HG03066 (cell line): ENCODE measurements at regions not wholly inside any gene's neighbourhood (a gene's known extent, or its start where the extent isn't known, plus 50 kb on each side); places are given as distances from the start of the nearest gene placed in this dataset.

Source experiments
- ATAC-seq: cut with Tn5 transposase; IDR thresholded peaks from one replicate; pipeline ENCODE4 v1.9.1; 2021; ENCODE audit warnings: low read depth; ENCODE audit not compliant: unreplicated experiment

GRCh38 chr5:118233606-118234005, 754.7 kb downstream of the DTWD2 start:
- no peak for ATAC-seq

GRCh38 chr5:118228489-118228888, 759.9 kb downstream of the DTWD2 start:
- no peak for ATAC-seq

DNA sequence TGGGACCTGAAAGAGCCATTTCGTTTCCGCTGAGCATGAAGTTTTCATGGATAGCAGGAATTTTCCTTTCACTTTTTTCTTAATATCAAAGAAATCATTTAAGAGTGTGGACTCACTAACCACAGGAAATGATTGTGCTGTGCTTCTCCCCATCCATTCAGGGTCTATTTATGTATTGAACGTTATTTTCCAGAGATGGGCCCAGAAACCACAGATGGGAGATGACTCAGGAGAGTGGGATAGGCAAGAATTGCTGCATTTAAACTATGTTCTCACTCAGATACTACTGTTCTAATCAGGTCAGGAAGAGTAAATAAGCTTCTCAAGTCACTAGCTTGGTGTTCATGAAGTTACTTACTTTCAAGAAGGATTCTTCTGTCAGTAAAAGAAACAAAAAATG, 763.8 kb downstream of the DTWD2 start:
- no peak for ATAC-seq

- ATAC-seq: no peak
Measured at GRCh38 chr5:118220556-118221195, 767.7 kb downstream of the DTWD2 start.

GRCh38 chr5:118211606-118212005, 776.7 kb downstream of the DTWD2 start:
- no peak for ATAC-seq

DNA sequence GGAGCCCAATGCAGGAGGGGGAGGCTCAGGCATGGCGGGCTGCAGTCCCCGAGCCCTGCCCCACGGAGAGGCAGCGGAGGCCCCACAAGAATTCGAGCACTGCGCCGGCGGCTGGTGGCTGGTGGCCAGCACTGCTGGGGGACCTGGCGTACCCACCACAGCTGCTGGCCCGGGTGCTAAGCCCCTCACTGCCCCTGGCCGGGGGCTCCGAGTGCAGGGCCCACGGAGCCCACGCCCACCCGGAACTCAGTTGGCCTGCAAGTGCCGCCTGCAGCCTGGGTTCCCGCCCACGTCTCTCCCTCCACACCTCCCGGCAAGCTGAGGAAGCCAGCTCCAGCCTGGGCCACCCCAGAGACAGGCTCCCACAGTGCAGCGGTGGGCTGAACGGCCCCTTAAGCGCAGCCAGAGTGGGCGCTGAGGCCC, 780.3 kb downstream of the DTWD2 start:
- ATAC-seq: no peak

GRCh38 chr5:118199801-118200200, 788.5 kb downstream of the DTWD2 start:
- ATAC-seq: no peak

DNA sequence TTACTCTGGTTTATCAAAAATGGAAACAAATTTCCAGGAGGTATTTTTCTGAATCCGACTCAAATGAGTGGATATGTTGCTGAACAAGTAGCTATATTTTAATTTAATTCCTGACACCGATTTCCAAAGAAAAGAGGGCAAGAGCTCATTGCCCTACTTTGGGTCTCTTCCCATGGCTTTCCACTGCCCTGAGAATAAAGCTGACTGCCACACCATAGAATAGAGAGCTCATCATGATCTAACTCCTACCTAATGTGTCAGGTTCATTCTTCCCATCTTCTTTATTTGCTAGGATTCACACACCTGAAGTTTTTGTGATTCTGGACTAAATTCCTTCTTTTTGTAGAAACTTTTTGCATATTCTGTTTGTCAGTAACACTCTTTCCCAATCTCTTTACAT, 792.1 kb downstream of the DTWD2 start:
- ATAC-seq: no peak

- ATAC-seq: no peak
Measured at GRCh38 chr5:118195211-118195610, 793.1 kb downstream of the DTWD2 start.

GRCh38 chr5:118193194-118193905, 795.0 kb downstream of the DTWD2 start:
- no peak for ATAC-seq

GRCh38 chr5:118185018-118185417, 803.3 kb downstream of the DTWD2 start:
- no peak for ATAC-seq

GRCh38 chr5:118176146-118176545, 812.2 kb downstream of the DTWD2 start:
- no peak for ATAC-seq

DNA sequence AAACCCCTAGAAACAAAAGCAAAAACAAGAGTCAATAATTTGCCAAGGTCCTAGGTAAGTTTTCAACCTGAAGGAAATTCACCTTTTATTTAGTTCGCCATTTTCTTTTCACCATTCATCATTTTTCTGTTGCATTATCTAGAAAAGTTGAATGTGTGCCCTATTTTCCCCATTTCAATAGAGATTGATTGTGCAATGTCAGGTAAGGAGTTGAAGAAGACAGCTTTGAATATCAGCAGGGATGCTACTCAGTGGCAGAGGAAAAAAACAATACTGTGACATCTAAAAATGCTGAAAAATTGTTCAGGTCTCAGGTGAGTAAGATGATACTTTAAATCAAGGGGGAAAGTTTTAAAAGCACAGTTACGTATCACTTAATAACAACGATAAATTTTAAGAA, 813.7 kb downstream of the DTWD2 start:
- no peak for ATAC-seq

DNA sequence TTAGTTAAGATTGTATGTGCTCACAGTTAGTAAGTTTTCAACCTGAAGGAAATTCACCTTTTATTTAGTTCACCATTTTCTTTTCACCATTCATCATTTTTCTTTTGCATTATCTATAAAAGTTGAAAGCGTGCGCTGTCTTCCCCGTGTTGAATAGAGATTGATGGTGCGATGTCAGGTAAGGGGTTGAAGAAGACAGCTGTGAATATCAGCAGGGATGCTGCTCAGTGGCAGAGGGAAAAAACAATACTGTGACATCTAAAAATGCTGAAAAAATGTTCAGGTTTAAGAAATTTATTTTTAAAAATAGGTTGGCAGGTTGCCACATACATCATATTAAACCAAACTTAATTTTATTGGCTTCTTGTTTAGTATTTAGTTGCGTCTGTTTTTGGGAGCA, 815.0 kb downstream of the DTWD2 start:
- no peak for ATAC-seq

DNA sequence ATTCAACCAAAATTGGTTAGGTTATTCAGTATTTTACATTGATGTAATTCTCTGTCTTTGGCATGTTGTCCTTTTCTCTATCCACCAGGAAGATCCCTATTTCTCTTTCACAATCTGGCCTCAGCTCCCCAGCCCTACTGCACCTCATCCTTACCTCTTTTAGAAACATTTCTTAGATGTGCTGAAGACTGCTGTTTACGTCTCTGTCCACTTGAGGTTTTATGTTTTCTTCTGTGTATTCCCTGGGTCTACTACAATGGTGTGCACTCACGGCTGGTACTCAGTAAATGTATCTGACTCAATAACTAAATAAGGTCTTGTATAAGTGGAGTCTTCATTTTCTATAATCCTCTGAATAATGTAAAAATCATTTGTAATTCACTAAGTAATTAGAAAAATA, 822.7 kb downstream of the DTWD2 start:
- no peak for ATAC-seq

DNA sequence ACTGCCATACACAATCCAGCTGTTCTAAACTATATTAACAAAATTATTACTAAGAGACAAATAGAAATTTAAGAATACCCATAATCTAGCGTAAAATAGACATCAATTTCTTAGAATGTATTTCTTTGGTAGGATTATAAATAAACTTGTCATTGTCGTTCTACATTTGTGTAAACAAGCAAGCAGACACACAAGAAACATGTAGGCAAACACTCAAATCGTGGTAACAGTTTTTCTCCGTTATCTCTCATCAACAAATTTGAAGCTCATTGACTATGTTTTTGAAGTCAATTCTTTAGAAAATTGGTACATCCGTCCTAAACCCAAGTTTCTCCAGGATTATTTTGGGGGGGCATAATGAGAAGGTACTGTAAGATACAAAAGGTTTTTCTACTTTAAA, 832.2 kb downstream of the DTWD2 start:
- no peak for ATAC-seq

DNA sequence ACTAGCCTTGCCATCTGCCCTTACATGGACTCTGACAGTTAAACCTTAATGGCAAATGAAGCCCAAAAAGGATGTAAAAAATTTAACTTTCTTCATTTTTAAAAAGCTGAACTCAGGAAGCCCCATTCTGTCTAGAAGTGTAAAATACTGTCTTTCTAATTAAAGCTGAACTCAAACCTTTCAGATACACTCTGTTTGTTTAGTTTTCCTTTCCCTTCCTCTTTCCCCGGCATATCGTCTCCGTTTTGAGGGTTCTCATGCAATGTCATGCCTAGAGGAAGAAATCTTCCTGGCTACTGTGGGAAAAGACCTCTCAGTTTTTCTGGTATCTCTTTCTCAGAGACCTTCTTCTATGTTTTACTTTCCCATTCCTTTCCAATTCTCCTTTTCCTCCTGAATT, 841.5 kb downstream of the DTWD2 start:
- ATAC-seq: no peak

GRCh38 chr5:118144540-118144939, 843.8 kb downstream of the DTWD2 start:
- no peak for ATAC-seq

DNA sequence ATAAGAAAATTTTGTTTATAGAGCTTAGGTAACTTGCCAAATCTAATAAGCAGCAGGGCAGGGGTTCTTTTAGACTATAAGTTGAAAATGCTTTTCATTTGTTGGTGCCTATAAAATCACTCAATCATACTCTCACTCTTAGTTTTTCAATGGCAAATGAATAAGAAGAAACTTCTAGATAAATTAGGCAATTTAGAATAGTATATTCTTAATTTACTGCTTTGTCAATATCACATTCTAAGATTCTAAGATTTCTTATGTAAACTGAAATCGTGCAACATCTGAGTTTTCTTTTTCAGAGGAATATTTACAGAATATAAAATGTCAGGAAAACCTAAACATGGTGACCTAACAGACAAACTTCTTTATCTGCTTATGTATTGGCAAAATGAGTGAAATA, 849.0 kb downstream of the DTWD2 start:
- ATAC-seq: no peak

DNA sequence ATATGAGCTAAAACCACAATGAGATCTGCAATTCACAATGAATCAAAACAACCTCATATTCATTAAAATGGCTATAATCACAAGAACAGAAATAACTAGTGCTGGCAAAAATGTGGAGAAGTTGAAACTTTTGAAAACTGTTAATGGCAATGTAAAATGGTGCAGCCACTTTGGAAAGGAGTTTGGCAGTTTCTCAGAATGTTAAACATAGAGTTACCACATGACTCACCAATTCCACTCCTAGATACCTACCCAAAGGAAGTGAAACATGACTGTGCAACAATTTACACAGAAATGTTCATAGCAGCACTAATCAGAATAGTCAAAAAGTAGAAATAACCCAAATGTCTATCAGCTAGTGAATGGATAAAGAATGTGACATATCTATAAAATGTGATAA, 862.2 kb downstream of the DTWD2 start:
- no peak for ATAC-seq

- no peak for ATAC-seq
Measured at GRCh38 chr5:118125687-118126086, 862.7 kb downstream of the DTWD2 start.

GRCh38 chr5:118121258-118121657, 867.1 kb downstream of the DTWD2 start:
- ATAC-seq: no peak
